ENCODE measurements at regions not wholly inside any gene's neighbourhood (a gene's known extent, or its start where the extent isn't known, plus 50 kb on each side); places are given as distances from the start of the nearest gene placed in this dataset.

DNA sequence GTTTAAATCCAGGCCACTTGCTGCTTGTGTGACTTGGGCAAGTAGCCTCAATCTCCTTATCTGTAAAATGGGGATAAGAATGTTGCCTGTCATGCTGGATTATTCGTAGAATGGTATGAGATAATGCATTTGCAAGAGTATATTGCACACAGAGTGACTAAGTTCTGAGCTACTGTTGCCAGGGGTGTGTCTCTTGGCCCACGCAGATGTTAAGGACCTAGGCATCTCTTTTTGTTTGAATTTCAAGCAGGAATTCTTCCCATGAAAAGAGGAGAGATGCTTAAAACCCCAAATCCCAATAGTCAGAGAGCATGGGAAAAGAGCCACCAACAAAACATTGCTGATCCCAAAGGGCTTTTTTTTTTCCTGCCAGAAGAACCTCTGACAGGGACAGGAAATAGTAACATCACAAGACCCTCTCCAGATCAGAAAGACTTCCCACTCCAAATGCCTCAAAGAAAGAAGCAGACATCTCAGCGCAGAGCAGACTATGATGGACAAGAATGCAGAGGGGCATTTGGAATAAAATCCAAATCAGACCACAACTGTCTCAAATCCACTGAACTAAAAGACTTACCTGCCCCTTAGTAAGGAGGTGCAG lies 90.5 kb downstream of the MRPL46 start:
- TF ChIP-seq, protein P1, sequence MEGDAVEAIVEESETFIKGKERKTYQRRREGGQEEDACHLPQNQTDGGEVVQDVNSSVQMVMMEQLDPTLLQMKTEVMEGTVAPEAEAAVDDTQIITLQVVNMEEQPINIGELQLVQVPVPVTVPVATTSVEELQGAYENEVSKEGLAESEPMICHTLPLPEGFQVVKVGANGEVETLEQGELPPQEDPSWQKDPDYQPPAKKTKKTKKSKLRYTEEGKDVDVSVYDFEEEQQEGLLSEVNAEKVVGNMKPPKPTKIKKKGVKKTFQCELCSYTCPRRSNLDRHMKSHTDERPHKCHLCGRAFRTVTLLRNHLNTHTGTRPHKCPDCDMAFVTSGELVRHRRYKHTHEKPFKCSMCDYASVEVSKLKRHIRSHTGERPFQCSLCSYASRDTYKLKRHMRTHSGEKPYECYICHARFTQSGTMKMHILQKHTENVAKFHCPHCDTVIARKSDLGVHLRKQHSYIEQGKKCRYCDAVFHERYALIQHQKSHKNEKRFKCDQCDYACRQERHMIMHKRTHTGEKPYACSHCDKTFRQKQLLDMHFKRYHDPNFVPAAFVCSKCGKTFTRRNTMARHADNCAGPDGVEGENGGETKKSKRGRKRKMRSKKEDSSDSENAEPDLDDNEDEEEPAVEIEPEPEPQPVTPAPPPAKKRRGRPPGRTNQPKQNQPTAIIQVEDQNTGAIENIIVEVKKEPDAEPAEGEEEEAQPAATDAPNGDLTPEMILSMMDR (IDR thresholded peaks at IDR 0.05), result no peak
- no peak for TF ChIP-seq EZH2phosphoT487 (IDR thresholded peaks at IDR 0.05)
- TF ChIP-seq EZH2 (IDR thresholded peaks at IDR 0.05), result no peak
